OCI-LY1 (cell line): ENCODE measurements at regions not wholly inside any gene's neighbourhood (a gene's known extent, or its start where the extent isn't known, plus 50 kb on each side); places are given as distances from the start of the nearest gene placed in this dataset.

ENCODE experiments used
- H2AFZ ChIP-seq: fragments of 200-600 bp; sonication (generic), shearing (Covaris generic); 2 replicates; pipeline ENCODE4 v1.6.0; 2014; ENCODE audit warnings: antibody characterized with exemption, mild to moderate bottlenecking, low read length
- H3F3A ChIP-seq: fragments of 200-600 bp; sonication (generic), shearing (Covaris generic); 2 replicates; pipeline ENCODE4 v1.6.0; 2014; ENCODE audit warnings: mild to moderate bottlenecking, antibody characterized with exemption, low read length, moderate library complexity; ENCODE audit not compliant: insufficient read depth
- H3K27ac ChIP-seq: fragments of 200-600 bp; sonication (generic); 2 replicates; pipeline ENCODE4 v1.5.1; 2014; ENCODE audit warnings: low read length, mixed run types, mild to moderate bottlenecking, low read depth; ENCODE audit not compliant: poor library complexity, severe bottlenecking
- H3K27me3 ChIP-seq: fragments of 200-600 bp; sonication (generic); 2 replicates; pipeline ENCODE4 v1.6.0; 2014; ENCODE audit warnings: antibody characterized with exemption, mild to moderate bottlenecking, low read length, moderate library complexity; ENCODE audit not compliant: insufficient read depth
- H3K36me3 ChIP-seq: fragments of 200-600 bp; sonication (generic); 2 replicates; pipeline ENCODE4 v1.6.1; 2014; ENCODE audit warnings: mild to moderate bottlenecking, antibody characterized with exemption, low read length, moderate library complexity, mixed read lengths; ENCODE audit not compliant: insufficient read depth
- H3K4me1 ChIP-seq: fragments of 200-600 bp; sonication (generic); 2 replicates; pipeline ENCODE4 v1.5.1; 2014; ENCODE audit warnings: mild to moderate bottlenecking, low read length, moderate library complexity; ENCODE audit not compliant: insufficient read depth, severe bottlenecking
- H3K4me2 ChIP-seq: fragments of 200-600 bp; sonication (generic), shearing (Covaris generic); 2 replicates; pipeline ENCODE4 v1.6.1; 2014; ENCODE audit warnings: low read length
- H3K4me3 ChIP-seq: fragments of 200-600 bp; sonication (generic); 2 replicates; pipeline ENCODE4 v1.5.1; 2014; ENCODE audit warnings: low read length, low read depth, mild to moderate bottlenecking, mixed read lengths; ENCODE audit not compliant: poor library complexity, severe bottlenecking
- H3K79me2 ChIP-seq: fragments of 200-600 bp; shearing (Covaris generic); 2 replicates; pipeline ENCODE4 v1.6.1; 2016; ENCODE audit warnings: mixed run types, low read length, mixed read lengths; ENCODE audit not compliant: insufficient read depth
- H3K9ac ChIP-seq: fragments of 200-600 bp; sonication (generic), shearing (Covaris generic); 2 replicates; pipeline ENCODE4 v1.6.1; 2014; ENCODE audit warnings: mild to moderate bottlenecking, low read length, mixed read lengths
- H3K9me2 ChIP-seq: fragments of 200-600 bp; sonication (generic), shearing (Covaris generic); 2 replicates; pipeline ENCODE4 v1.6.1; 2014; ENCODE audit warnings: low read depth, mild to moderate bottlenecking, low read length, mixed read lengths
- H3K9me3 ChIP-seq: fragments of 200-600 bp; shearing (Covaris generic); 2 replicates; pipeline ENCODE4 v1.6.1; 2014; ENCODE audit warnings: low read length, mixed read lengths
- H4K20me1 ChIP-seq: fragments of 200-600 bp; sonication (generic), shearing (Covaris generic); 2 replicates; pipeline ENCODE4 v1.6.0; 2016; ENCODE audit warnings: mild to moderate bottlenecking, low read length; ENCODE audit not compliant: insufficient read depth
- CTCF ChIP-seq: fragments of 200-600 bp; sonication (generic), shearing (Covaris generic); IDR thresholded peaks from 2 replicates; pipeline ENCODE4 v1.5.1; 2017; ENCODE audit warnings: mild to moderate bottlenecking, antibody characterized with exemption, low read length, moderate library complexity, mixed read lengths
- EZH2 ChIP-seq: fragments of 200-600 bp; sonication (generic), shearing (Covaris generic); IDR thresholded peaks from 2 replicates; pipeline ENCODE4 v1.8.0; 2017; ENCODE audit warnings: borderline replicate concordance, mixed run types, mild to moderate bottlenecking, antibody characterized with exemption, low read length, moderate library complexity, mixed read lengths

GRCh38 chr7:17490825-17491224 lies 192.4 kb downstream of the AHR start:
- H3K4me1 ChIP-seq: no peaks in the 10 kb centered on the region
- no peaks in the 10 kb centered on the region for H3F3A ChIP-seq
- TF ChIP-seq EZH2 (no peak), CTCF (no peak)
- H3K9me2 ChIP-seq: no peaks in the 10 kb centered on the region
- no peak overlapping the region for H3K4me3 ChIP-seq
- no peak overlapping the region for H3K9ac ChIP-seq
- no peaks in the 10 kb centered on the region for H3K36me3 ChIP-seq
- no peaks in the 10 kb centered on the region for H4K20me1 ChIP-seq
- H3K4me2 ChIP-seq: no peak overlapping the region
- H3K27ac ChIP-seq: no peak overlapping the region
- H3K27me3 ChIP-seq: no peaks in the 10 kb centered on the region
- no peaks in the 10 kb centered on the region for H3K9me3 ChIP-seq
- H2AFZ ChIP-seq: no peak overlapping the region
- H3K79me2 ChIP-seq: no peaks in the 10 kb centered on the region

GRCh38 chr7:17492437-17492836 lies 194.0 kb downstream of the AHR start:
- Histone ChIP-seq H3K4me1 (no peaks in the 10 kb centered on the region), H3F3A (no peaks in the 10 kb centered on the region), H3K9me3 (no peaks in the 10 kb centered on the region), H3K9me2 (no peaks in the 10 kb centered on the region), H2AFZ (no peak overlapping the region), H3K27ac (no peak overlapping the region), H3K79me2 (no peaks in the 10 kb centered on the region), H3K36me3 (no peaks in the 10 kb centered on the region), H4K20me1 (no peaks in the 10 kb centered on the region), H3K27me3 (no peaks in the 10 kb centered on the region), H3K4me3 (no peak overlapping the region), H3K4me2 (no peak overlapping the region), H3K9ac (no peak overlapping the region)
- TF ChIP-seq CTCF: no peak
- TF ChIP-seq EZH2: no peak

GRCh38 chr7:17493446-17493845 lies 195.0 kb downstream of the AHR start:
- no peaks in the 10 kb centered on the region for H3K9me3 ChIP-seq
- no peaks in the 10 kb centered on the region for H3K4me1 ChIP-seq
- TF ChIP-seq EZH2 (no peak), CTCF (no peak)
- H3K9ac ChIP-seq: no peak overlapping the region
- H3K27me3 ChIP-seq: no peaks in the 10 kb centered on the region
- H3K9me2 ChIP-seq: no peaks in the 10 kb centered on the region
- no peaks in the 10 kb centered on the region for H3K79me2 ChIP-seq
- H3F3A ChIP-seq: no peaks in the 10 kb centered on the region
- no peak overlapping the region for H3K27ac ChIP-seq
- no peak overlapping the region for H3K4me3 ChIP-seq
- H2AFZ ChIP-seq: no peak overlapping the region
- H3K4me2 ChIP-seq: no peak overlapping the region
- no peaks in the 10 kb centered on the region for H3K36me3 ChIP-seq
- H4K20me1 ChIP-seq: no peaks in the 10 kb centered on the region
